DMS153 treated with DMSO at 0.1 percent for 48 hours (cell line): ENCODE measurements at regions not wholly inside any gene's neighbourhood (a gene's known extent, or its start where the extent isn't known, plus 50 kb on each side); places are given as distances from the start of the nearest gene placed in this dataset.
"Not testable (repeated sequence)": the region's sequence is repeated elsewhere in the genome, so short reads cannot be mapped to it uniquely, and the experiment has no call there.

Experiments
- DNase-seq: peaks from one replicate; lab custom pipeline; 2025; ENCODE audit not compliant: unreplicated experiment; lab: John Stamatoyannopoulos, UW

DNA sequence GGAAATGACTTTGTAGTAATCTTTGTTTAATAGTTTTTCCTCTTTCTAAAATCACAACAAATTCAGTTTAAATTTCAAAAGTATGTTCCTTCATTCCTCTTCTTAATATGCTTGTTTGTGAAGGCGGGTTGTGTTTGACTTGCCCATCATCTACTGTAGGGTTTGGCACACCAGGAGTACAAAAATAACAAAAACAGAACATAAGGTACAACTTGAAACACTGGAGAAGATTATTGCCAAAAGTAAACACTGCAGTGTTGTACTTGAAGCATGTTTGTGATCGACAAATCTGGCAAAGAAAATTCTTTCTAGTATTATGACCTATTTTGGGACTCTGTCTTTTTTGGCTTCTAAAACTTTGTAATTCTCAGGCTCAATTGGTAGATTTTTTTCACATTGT is 518.6 kb downstream of the SLITRK5 start:
- DNase-seq, result no peak

DNA sequence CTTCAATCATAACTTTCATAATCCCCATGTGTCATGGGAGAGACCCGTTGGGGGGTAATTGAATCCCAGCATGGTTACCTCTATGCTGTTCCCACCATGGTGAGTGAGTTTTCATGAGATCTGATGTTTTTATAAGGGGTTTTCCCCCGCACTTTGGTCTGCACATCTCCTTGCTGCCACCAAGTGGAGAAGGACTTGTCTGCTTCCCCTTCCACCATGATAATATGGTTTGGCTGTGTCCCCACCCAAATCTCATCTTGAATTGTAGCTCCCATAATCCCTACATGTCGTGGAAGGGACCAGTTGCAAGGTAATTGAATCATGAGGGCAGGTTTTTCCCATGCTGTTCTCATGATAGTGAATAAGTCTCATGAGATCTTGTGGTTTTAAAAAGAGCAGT is 524.9 kb downstream of the SLITRK5 start:
- no peak for DNase-seq

DNA sequence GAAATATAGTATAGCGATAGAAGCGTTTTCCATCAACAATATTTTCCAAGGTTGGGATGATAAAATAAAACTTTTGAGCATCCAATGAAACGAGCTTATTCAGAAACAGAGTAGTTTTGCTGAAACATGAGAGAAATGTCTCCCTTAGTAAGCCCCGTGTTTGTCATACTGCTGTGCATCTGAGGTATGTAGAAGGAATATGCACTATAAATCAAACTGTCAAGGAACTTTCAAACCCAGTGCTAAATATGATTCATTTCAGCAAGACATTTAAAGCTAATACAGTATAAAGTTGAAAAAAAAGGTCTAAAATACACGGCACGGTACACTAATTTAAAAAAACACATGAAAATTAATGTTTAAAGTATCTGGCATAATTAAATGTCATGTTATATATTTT is 546.2 kb downstream of the SLITRK5 start:
- DNase-seq, result no peak

- no peak for DNase-seq
Observed at GRCh38 chr13:88217883-88218282, 546.7 kb downstream of the SLITRK5 start.

GRCh38 chr13:88223958-88224357 is 552.8 kb downstream of the SLITRK5 start:
- DNase-seq, result no peak

- DNase-seq, result no peak
Observed at GRCh38 chr13:88235441-88235840, 564.3 kb downstream of the SLITRK5 start.

DNA sequence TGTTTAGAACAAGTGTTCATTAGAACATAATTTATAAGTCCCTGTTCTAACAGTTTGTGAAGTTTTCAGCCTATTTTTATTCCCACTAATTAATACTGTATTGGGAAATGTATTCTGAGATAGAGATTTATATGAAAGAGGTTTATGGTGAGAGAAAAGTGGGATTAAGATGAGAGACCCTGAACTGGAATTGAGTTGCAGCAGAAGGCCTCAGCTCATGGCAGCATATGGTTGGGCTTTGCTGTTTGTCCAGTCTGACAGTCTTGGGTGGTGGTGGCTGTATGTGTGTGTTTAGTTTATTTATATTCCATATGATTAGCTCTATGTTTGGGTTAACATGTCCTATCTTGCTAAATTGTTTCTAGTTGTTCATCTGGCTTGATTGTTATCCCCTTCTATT is 575.1 kb downstream of the SLITRK5 start:
- DNase-seq, result peak; percentile 16

DNA sequence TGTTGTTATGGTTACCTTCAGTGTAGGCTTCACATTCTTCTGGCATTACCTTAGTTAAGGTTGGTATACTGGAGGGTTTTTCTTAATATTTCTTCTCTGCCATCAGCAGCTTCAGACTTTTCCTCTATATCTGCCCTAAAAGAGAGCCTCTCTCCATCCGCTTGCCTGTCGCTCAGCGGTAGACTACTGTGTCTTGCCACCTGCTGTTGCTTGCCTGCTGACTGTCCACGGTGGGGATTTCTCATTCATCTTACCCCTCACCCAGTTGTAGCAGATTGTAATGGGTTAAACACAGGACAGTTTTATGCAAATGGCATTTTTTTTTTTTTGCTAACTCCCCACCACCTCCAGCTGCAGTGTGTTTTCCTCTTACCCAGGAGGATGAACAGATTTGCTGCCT is 577.2 kb downstream of the SLITRK5 start:
- DNase-seq, result no peak

- no peak for DNase-seq
Observed at GRCh38 chr13:88257706-88258105, 586.5 kb downstream of the SLITRK5 start.

DNA sequence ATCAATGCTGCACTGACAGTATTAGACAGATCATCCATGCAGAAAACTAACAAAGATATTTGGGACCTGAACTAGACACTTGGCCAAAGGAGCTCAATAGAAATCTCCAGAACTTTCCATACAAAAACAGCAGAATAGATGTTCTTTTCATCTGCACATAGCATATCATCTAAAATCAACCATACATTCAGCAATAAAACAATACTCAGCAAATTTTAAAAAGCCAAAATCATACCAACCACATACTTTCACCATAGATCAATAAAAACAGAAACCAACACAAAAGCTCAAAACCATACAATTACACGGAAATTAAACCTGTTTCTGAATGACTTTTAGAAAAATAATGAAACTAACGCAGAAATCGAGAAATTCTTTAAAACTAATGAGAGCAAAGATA is 592.6 kb downstream of the SLITRK5 start:
- DNase-seq, result no peak

DNA sequence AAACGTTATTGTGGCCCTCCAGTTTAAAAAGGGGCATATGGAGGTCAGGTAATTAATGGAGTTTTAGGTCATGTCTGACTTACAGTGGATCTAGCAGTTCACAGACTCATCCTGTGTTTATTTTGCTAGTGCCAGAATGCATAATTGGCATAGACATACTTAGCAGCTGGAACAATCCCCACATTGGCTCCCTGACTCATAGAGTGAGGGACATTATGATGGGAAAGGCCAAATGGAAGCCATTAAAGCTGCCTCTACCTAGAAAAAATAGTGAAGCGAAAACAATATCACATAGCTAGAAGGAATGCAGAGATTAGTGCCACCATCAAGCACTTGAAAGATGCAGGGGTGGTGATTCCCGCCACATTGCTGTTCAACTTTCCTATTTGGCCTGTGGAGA is 610.7 kb downstream of the SLITRK5 start:
- no peak for DNase-seq

GRCh38 chr13:88285329-88285728 is 614.2 kb downstream of the SLITRK5 start:
- DNase-seq, result no peak

DNA sequence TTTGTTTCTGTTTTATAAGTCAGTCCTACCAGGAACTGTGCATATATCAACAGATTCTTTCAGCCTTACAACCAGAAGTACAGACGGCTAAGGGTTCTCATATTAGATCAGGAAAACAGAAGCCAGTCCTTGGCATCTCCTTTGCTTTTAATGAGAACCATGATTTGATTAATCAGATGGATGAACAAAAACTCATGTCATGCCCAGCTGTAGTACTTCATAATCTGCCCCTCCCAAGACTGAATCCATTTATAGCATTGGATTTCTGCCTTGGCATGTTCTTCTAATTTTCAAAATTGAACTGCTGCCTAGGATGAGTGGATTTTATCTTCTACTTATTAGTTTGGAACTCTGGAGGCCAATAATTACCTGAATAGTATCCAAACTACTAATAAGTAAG is 617.2 kb downstream of the SLITRK5 start:
- DNase-seq, result no peak

- not testable (repeated sequence) for DNase-seq
Observed at GRCh38 chr13:88291731-88292130, 620.6 kb downstream of the SLITRK5 start.

GRCh38 chr13:88294368-88294767 is 623.2 kb downstream of the SLITRK5 start:
- DNase-seq, result no peak

DNA sequence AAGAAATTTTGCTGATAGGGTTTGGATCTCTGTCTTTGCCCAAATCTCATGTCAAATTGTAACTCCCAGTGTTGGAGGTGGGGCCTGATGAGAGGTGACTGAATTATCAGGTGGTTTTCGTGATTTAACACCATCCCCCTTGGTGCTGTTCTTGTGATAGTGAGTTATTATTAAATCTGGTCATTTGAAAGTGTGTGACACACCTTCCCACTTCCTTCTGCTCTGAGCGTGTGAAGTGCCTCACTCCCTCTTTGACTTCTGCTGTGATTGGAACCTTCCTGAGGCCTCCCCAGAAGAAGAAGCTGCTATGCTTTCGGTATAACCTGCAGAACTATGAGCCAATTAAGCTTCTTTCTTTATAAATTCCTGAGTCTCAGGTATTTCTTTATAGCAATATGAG is 632.0 kb downstream of the SLITRK5 start:
- no peak for DNase-seq

- DNase-seq, result no peak
Observed at GRCh38 chr13:88303605-88304004, 632.4 kb downstream of the SLITRK5 start.

GRCh38 chr13:88314496-88314895 is 643.3 kb downstream of the SLITRK5 start:
- no peak for DNase-seq

DNA sequence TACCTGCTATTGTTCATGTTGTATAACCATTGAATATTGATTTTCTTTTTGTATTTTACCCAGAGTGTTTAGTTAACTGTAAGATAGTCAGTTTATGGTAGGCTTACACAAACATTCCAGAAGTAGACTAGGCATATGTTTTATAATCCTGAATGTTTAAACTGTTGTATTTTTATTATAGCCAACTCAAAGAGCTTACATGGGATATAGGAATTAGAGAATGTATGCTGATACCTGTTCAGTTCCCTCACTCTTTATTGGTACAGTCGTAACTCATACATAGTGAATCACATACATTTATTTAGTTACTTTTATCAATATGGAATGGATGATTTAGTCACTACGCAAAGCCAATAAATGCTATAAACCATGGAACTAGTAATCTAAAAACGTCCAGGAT is 657.9 kb downstream of the SLITRK5 start:
- DNase-seq, result no peak

GRCh38 chr13:88339271-88339741 is 668.1 kb downstream of the SLITRK5 start:
- DNase-seq, result no peak

- DNase-seq, result no peak
Observed at GRCh38 chr13:88345171-88345847, 674.1 kb downstream of the SLITRK5 start.

DNA sequence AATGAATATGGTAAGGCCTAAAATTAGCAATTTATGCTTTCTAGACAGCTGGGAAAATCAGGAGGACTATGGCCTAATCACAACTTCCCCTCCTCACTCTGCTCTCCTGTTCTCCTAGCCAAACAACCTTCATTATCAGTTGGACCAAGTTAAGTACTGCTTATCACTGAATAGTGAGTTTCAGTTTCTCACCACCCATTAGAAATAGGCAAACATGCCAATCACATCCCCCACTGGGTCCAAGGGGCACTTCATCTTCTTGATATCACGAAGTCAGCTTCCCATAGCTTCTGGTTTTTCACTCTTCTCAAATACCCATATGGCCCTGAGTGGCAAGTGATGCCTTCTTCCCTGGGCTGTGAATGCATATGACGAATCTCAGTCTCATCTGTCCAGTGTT is 689.6 kb downstream of the SLITRK5 start:
- DNase-seq, result no peak

- no peak for DNase-seq
Observed at GRCh38 chr13:88369866-88370265, 698.7 kb downstream of the SLITRK5 start.
